OCI-LY3 (cell line): ENCODE measurements at regions not wholly inside any gene's neighbourhood (a gene's known extent, or its start where the extent isn't known, plus 50 kb on each side); places are given as distances from the start of the nearest gene placed in this dataset.

ENCODE experiments used
- CTCF ChIP-seq: fragments of 200-600, 300-600 bp; sonication (generic); IDR thresholded peaks from 2 replicates; pipeline ENCODE4 v1.5.1; 2014; ENCODE audit warnings: antibody characterized with exemption, low read length, low read depth
- EZH2phosphoT487 ChIP-seq: fragments of 200-600 bp; shearing (Covaris generic); IDR thresholded peaks from 2 replicates; pipeline ENCODE4 v1.6.1; 2018; ENCODE audit warnings: antibody characterized with exemption, mixed run types, low read depth

GRCh38 chr13:40337651-40338050, 328.8 kb downstream of the FOXO1 start:
- TF ChIP-seq CTCF: no peak
- TF ChIP-seq EZH2phosphoT487: no peak
